Tibial nerve (tissue), 4 donors: ENCODE measurements at regions not wholly inside any gene's neighbourhood (a gene's known extent, or its start where the extent isn't known, plus 50 kb on each side); places are given as distances from the start of the nearest gene placed in this dataset.

ENCODE experiments used
- DNase-seq, 2 donors: peaks; one replicate each; pipeline ENCODE4 v3.0.0-alpha.2; 2019; ENCODE audit warnings: low spot score in 2 of 2
- H3K27ac ChIP-seq, 4 donors: fragments of 200-600 bp; sonication (generic) in 3 of 4; one replicate each; pipeline ENCODE4 v1.5.1; 2017 to 2019; ENCODE audit warnings: mild to moderate bottlenecking in 1 of 4
- H3K27me3 ChIP-seq, 2 donors: fragments of 200-600 bp; sonication (generic) in 1 of 2; one replicate each; pipeline versions ENCODE4 v1.5.1 to v1.6.0; 2017 to 2019
- H3K36me3 ChIP-seq, 3 donors: fragments of 200-600 bp; sonication (generic); one replicate each; pipeline ENCODE4 v1.5.1; 2018 to 2019
- H3K4me1 ChIP-seq, 4 donors: fragments of 200-600 bp; sonication (generic) in 3 of 4; one replicate each; pipeline ENCODE4 v1.5.1; 2017 to 2019
- H3K4me3 ChIP-seq, 4 donors: fragments of 200-600 bp; sonication (generic) in 3 of 4; one replicate each; pipeline ENCODE4 v1.5.1; 2017 to 2019; ENCODE audit warnings: mild to moderate bottlenecking in 1 of 4, moderate library complexity in 1 of 4
- H3K9me3 ChIP-seq, 4 donors: fragments of 200-600 bp; sonication (generic) in 3 of 4; one replicate each; pipeline ENCODE4 v1.5.1; 2017 to 2019
- EP300 ChIP-seq, 2 donors: sonication (generic); formaldehyde crosslinking; IDR thresholded peaks; one replicate each; pipeline ENCODE4 v1.6.1; 2017; ENCODE audit warnings: antibody characterized with exemption in 2 of 2, mild to moderate bottlenecking in 1 of 2
- POLR2A ChIP-seq, 2 donors: fragments of 450-650 bp; IDR thresholded peaks; one replicate each; pipeline ENCODE4 v1.6.1; 2017; ENCODE audit warnings: antibody characterized with exemption in 2 of 2, mild to moderate bottlenecking in 2 of 2, moderate library complexity in 2 of 2
- WGBS, 2 donors: methylation state at CpG; one replicate each; pipeline ENCODE4 v1.1.5; 2018; 5-methylcytosine and 5-hydroxymethylcytosine counted together
- TF ChIP-seq, protein P1 (sequence below), 5 experiments: fragments of 200-600 bp in 3 of 5; fragments of 450-650 bp in 2 of 5; sonication (generic) in 3 of 5; IDR thresholded peaks; one replicate each; pipeline ENCODE4 v1.5.1; 2016 to 2019; ENCODE audit warnings: antibody characterized with exemption in 5 of 5, mild to moderate bottlenecking in 3 of 5, moderate library complexity in 2 of 5

DNA sequence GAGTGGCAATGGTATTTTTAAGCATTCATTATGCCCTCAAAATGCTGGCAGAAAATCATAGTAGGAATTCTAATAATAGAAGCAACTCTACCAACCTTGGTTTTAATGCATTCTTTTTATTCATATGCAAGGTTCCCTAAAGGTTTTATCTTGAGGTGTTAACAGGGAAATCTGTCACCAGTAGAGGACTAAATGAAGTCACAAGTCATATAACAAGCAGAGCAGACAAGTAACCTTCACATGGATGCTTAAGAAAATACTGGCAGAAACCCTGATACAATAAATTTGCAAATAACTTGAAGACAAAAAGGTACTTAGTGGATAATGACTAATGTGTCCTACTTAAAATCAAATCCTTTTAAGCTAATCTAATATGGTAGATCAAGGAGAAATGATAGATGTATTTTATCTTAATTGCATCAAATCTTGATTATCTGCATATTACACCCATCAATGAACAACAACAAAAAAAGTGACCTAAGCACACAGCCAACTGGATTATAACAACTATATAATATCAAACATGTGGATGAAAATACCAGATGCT, 73.3 kb downstream of the RFC3 start:
- H3K9me3 ChIP-seq = peaks cover 0 to 32% (median 5%) of the 10 kb centered on the region in 4 donors
- no peaks in the 10 kb centered on the region for H3K36me3 ChIP-seq
- H3K4me3 ChIP-seq = no peak overlapping the region
- H3K4me1 ChIP-seq = no peaks in the 10 kb centered on the region
- H3K27me3 ChIP-seq = no peaks in the 10 kb centered on the region
- no peak overlapping the region for H3K27ac ChIP-seq
- TF ChIP-seq EP300 (IDR thresholded peaks at IDR 0.05) (no peak), POLR2A (IDR thresholded peaks at IDR 0.05) (no peak)
- TF ChIP-seq, protein P1, sequence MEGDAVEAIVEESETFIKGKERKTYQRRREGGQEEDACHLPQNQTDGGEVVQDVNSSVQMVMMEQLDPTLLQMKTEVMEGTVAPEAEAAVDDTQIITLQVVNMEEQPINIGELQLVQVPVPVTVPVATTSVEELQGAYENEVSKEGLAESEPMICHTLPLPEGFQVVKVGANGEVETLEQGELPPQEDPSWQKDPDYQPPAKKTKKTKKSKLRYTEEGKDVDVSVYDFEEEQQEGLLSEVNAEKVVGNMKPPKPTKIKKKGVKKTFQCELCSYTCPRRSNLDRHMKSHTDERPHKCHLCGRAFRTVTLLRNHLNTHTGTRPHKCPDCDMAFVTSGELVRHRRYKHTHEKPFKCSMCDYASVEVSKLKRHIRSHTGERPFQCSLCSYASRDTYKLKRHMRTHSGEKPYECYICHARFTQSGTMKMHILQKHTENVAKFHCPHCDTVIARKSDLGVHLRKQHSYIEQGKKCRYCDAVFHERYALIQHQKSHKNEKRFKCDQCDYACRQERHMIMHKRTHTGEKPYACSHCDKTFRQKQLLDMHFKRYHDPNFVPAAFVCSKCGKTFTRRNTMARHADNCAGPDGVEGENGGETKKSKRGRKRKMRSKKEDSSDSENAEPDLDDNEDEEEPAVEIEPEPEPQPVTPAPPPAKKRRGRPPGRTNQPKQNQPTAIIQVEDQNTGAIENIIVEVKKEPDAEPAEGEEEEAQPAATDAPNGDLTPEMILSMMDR (IDR thresholded peaks at IDR 0.05) = no peak
- no peak for DNase-seq

DNA sequence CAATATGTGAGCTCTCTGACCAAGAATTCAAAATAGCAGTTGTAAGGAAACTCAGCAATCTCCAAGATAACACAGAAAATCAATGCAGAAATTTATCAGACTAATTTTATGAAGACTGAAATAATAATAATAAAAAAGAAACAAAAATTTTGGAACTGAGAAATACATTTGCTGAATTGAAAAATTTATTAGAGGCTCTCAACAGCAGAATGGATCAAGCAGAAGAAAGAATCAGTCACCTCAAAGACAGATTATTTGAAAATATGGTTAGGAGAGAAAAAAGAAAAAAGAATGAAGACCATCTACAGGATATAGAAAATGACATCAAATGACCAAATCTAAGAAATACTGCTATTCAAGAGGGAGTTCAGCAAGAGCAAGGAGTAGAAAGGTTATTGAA, 75.6 kb downstream of the RFC3 start:
- Histone ChIP-seq H3K36me3 (no peaks in the 10 kb centered on the region), H3K9me3 (peaks cover 0 to 43% (median 5%) of the 10 kb centered on the region in 4 donors), H3K4me1 (no peaks in the 10 kb centered on the region), H3K4me3 (no peak overlapping the region), H3K27me3 (no peaks in the 10 kb centered on the region), H3K27ac (no peak overlapping the region)
- TF ChIP-seq, protein P1 (IDR thresholded peaks at IDR 0.05) = no peak
- no peak for TF ChIP-seq EP300 (IDR thresholded peaks at IDR 0.05)
- TF ChIP-seq POLR2A (IDR thresholded peaks at IDR 0.05) = no peak
- DNase-seq = no peak

DNA sequence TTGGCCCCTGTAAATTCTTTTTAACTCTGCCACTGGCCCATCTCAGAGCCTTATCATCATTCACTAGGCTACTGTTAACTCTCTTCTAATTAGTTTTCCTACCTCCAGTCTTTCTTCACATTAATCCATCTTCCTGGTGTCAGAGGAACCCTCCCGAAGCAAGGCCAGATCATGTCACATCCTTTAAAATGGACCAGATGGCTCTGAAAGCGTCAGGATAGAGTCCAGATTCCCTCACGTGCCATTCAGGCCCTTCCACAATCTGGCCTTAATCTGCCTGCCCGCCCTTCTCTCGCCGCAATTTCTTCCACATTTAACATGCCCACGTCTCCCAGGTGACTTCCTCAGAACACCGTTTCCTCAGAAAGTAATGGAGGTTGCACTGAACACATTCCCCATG, 86.5 kb downstream of the RFC3 start:
- no peak for TF ChIP-seq EP300 (IDR thresholded peaks at IDR 0.05)
- TF ChIP-seq POLR2A (IDR thresholded peaks at IDR 0.05) = no peak
- TF ChIP-seq, protein P1 (IDR thresholded peaks at IDR 0.05) = no peak
- H3K4me3 ChIP-seq = no peak overlapping the region
- 80 to 88% methylated on average over 8 of the region's 8 CpGs for WGBS, 2 donors
- peaks cover 0 to 10% (median 4%) of the 10 kb centered on the region in 4 donors for H3K9me3 ChIP-seq
- DNase-seq = no peak
- H3K36me3 ChIP-seq = no peaks in the 10 kb centered on the region
- no peak overlapping the region for H3K27ac ChIP-seq
- H3K4me1 ChIP-seq = no peaks in the 10 kb centered on the region
- H3K27me3 ChIP-seq = no peaks in the 10 kb centered on the region

DNA sequence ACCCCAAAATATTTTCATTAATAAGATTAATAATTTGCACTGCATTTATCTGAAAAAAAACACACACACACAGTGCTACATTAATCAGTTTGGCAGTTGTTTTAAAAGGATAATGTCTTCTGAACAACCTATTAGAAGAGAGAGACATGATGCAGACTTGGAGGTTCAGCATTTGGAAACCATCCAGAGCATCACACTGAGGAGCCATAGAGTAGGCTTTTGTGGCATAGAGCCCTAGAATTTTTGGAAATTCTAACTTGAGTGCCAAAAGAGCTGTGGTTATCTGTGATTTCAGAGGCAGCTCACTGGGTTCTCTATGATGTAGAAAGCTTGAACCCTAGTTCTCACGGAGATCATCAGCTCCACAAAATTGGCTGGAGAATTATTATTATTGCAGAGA, 90.2 kb downstream of the RFC3 start:
- no peaks in the 10 kb centered on the region for H3K9me3 ChIP-seq
- no peak for DNase-seq
- no peak for TF ChIP-seq EP300 (IDR thresholded peaks at IDR 0.05)
- TF ChIP-seq POLR2A (IDR thresholded peaks at IDR 0.05) = no peak
- TF ChIP-seq, protein P1 (IDR thresholded peaks at IDR 0.05) = no peak
- no peaks in the 10 kb centered on the region for H3K27me3 ChIP-seq
- no peaks in the 10 kb centered on the region for H3K4me1 ChIP-seq
- no peak overlapping the region for H3K4me3 ChIP-seq
- no peak overlapping the region for H3K27ac ChIP-seq
- 57 to 65% methylated on average over 1 of the region's 1 CpG for WGBS, 2 donors
- no peaks in the 10 kb centered on the region for H3K36me3 ChIP-seq

DNA sequence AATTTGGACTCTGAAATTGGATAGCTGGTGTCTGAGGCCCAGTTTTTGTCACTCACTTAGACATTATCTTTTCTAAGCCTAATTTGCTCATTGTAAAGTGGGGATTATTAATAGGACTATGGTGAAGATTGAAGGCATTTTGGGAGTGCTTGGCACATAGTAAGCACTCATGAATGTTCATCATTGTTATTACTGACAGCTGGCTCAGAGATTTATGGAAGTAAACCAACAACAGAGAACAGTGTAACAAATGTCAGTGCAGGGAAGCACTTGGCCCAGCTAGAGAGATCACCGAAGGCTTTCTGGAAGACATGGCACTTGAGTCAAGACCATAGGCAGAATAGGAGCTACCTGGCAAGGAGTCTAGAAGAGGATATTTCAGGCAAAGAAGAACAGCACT, 92.3 kb downstream of the RFC3 start:
- Histone ChIP-seq H3K4me1 (no peaks in the 10 kb centered on the region), H3K27ac (no peak overlapping the region), H3K27me3 (no peaks in the 10 kb centered on the region), H3K4me3 (no peak overlapping the region), H3K36me3 (no peaks in the 10 kb centered on the region), H3K9me3 (no peaks in the 10 kb centered on the region)
- 31 to 60% methylated on average over 1 of the region's 1 CpG for WGBS, 2 donors
- DNase-seq = no peak
- no peak for TF ChIP-seq EP300 (IDR thresholded peaks at IDR 0.05)

DNA sequence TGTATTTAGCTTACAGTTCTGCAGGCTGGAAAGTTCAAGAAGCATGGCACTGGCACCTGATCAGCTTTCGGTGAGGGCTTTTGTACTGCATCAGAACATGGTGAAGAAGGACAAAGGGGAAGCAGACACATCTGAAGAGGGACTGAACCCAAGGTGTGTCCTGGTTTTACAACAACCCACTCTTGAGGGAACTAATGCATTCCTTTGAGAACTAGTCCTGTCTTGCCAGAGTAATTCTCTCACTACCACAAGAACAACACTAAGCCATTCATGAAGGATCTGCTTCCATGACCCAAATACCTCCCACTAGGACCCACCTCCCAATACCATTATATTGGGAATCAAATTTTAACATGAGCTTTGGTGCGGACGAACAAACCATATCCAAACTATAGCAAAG, 93.6 kb downstream of the RFC3 start:
- Histone ChIP-seq H3K27me3 (no peaks in the 10 kb centered on the region), H3K4me1 (no peaks in the 10 kb centered on the region), H3K9me3 (no peaks in the 10 kb centered on the region), H3K27ac (no peak overlapping the region), H3K36me3 (no peaks in the 10 kb centered on the region), H3K4me3 (no peak overlapping the region)
- no peak for TF ChIP-seq EP300 (IDR thresholded peaks at IDR 0.05)
- DNase-seq = no peak
- 96 to 100% methylated on average over 3 of the region's 3 CpGs for WGBS, 2 donors
